ENCODE measurements at regions not wholly inside any gene's neighbourhood (a gene's known extent, or its start where the extent isn't known, plus 50 kb on each side); places are given as distances from the start of the nearest gene placed in this dataset.

DNA sequence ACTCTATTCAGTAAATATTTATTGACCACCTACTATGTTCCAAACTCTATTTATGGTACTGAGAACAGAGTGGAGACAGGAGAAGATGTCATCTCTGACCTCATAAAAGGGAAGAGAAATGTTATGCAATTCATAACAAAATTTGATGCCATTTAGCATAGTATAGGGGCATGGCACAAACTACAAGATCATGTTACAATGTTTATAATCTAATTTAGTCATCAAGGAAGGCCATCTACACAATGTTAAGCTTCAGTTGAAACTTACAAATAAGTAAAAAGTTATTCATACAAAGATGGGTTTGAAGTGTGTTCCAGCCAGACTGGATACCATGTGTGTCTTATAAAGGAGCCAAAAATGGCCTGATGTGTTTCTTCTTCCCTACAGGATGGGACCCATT, 146.8 kb upstream of the CHRM3 start (continued):
- no peak for TF ChIP-seq TSHZ2 (CRISPR knock-in tag; IDR thresholded peaks at IDR 0.05)

- TF ChIP-seq PPARA (CRISPR knock-in tag; IDR thresholded peaks at IDR 0.05; ENCODE audit: borderline replicate concordance) (no peak), ZC3H10 (CRISPR knock-in tag; IDR thresholded peaks at IDR 0.05) (no peak)
- no peak; the same call in 2 of the 3 replicates for ATAC-seq
These were observed 148.5 kb upstream of the CHRM3 start for GRCh38 chr1:239237912-239238311.

DNA sequence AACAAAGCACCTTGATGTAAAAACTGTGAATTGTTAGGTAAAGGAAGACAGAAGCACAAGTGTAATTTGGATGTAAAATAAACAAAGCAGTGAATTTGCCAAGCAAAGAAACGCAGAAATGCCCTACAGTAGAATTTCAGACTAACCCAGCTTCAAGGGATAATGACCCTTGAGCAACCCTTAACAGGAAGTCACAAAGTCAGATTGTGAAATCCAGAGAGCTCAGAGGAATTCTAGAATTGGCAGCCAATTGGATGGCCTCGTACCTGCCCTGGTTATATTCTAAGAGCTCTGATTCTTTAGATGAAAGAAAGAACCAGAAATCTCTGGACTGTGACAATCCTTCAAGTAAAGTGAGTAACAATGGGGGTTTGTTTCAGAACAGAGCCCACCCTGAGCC, 152.7 kb upstream of the CHRM3 start:
- TF ChIP-seq, protein P1, sequence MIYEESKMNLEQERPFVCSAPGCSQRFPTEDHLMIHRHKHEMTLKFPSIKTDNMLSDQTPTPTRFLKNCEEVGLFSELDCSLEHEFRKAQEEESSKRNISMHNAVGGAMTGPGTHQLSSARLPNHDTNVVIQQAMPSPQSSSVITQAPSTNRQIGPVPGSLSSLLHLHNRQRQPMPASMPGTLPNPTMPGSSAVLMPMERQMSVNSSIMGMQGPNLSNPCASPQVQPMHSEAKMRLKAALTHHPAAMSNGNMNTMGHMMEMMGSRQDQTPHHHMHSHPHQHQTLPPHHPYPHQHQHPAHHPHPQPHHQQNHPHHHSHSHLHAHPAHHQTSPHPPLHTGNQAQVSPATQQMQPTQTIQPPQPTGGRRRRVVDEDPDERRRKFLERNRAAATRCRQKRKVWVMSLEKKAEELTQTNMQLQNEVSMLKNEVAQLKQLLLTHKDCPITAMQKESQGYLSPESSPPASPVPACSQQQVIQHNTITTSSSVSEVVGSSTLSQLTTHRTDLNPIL (CRISPR knock-in tag; IDR thresholded peaks at IDR 0.05; ENCODE audit: low read depth): no peak
- TF ChIP-seq ISL1 (CRISPR knock-in tag; IDR thresholded peaks at IDR 0.05) (no peak), ZFP30 (CRISPR knock-in tag; IDR thresholded peaks at IDR 0.05) (no peak), ZNF8 (CRISPR knock-in tag; IDR thresholded peaks at IDR 0.05) (no peak), SNAI2 (CRISPR knock-in tag; IDR thresholded peaks at IDR 0.05) (no peak), ZNF70 (CRISPR knock-in tag; IDR thresholded peaks at IDR 0.05) (no peak), POU6F1 (CRISPR knock-in tag; IDR thresholded peaks at IDR 0.05; ENCODE audit: borderline replicate concordance, low read depth) (no peak), ZC3H10 (CRISPR knock-in tag; IDR thresholded peaks at IDR 0.05) (no peak), ZFP3 (CRISPR knock-in tag; IDR thresholded peaks at IDR 0.05) (no peak), ZNF565 (CRISPR knock-in tag; conservative IDR thresholded peaks at IDR 0.05; ENCODE audit: low read depth) (no peak), PPARA (CRISPR knock-in tag; IDR thresholded peaks at IDR 0.05; ENCODE audit: borderline replicate concordance) (no peak), OSR1 (CRISPR knock-in tag; IDR thresholded peaks at IDR 0.05) (no peak), ARNTL (CRISPR knock-in tag; IDR thresholded peaks at IDR 0.05; ENCODE audit: borderline replicate concordance, low read depth) (no peak), GLIS3 (CRISPR knock-in tag; IDR thresholded peaks at IDR 0.05) (no peak), TCF4 (CRISPR knock-in tag; IDR thresholded peaks at IDR 0.05; ENCODE audit: borderline replicate concordance) (no peak), TSHZ2 (CRISPR knock-in tag; IDR thresholded peaks at IDR 0.05) (no peak), ESRRG (CRISPR knock-in tag; IDR thresholded peaks at IDR 0.05) (no peak)
- ATAC-seq: no peak

DNA sequence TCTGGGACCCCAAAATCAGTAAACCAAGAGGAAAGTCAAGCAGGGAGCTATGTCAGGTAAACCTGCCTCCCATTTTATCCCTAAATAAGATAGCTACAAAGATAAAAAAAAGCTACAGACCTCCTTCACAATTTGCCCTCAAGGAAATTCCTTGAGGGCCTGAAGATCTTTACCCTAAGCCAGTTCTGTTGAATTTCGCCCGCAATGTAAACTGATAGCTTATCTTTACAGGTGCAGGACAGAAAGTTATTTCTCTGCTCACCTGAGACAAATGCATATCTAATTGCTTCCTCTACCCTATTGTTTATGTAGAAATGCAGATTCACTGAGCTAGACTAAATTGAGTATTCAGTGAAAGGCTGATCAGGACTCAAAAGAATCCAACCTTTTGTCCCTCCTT, 153.4 kb upstream of the CHRM3 start:
- ATAC-seq: no peak
- TF ChIP-seq, protein P2, sequence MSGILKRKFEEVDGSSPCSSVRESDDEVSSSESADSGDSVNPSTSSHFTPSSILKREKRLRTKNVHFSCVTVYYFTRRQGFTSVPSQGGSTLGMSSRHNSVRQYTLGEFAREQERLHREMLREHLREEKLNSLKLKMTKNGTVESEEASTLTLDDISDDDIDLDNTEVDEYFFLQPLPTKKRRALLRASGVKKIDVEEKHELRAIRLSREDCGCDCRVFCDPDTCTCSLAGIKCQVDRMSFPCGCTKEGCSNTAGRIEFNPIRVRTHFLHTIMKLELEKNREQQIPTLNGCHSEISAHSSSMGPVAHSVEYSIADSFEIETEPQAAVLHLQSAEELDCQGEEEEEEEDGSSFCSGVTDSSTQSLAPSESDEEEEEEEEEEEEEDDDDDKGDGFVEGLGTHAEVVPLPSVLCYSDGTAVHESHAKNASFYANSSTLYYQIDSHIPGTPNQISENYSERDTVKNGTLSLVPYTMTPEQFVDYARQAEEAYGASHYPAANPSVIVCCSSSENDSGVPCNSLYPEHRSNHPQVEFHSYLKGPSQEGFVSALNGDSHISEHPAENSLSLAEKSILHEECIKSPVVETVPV (CRISPR knock-in tag; IDR thresholded peaks at IDR 0.05): no peak
- TF ChIP-seq RARB (CRISPR knock-in tag; IDR thresholded peaks at IDR 0.05) (no peak), PPARA (CRISPR knock-in tag; IDR thresholded peaks at IDR 0.05; ENCODE audit: borderline replicate concordance) (no peak)

Measured in SK-N-SH treated with all-trans-retinoic acid at 6 μM for 48 hours (cell line).